ENCODE measurements at regions not wholly inside any gene's neighbourhood (a gene's known extent, or its start where the extent isn't known, plus 50 kb on each side); places are given as distances from the start of the nearest gene placed in this dataset.
A peak's percentile ranks its signal among the peaks of the same experiment; 100 is the strongest.
"Not testable (repeated sequence)": the region's sequence is repeated elsewhere in the genome, so short reads cannot be mapped to it uniquely, and the experiment has no call there.

- FAIRE-seq: peak; percentile 68
- DNase-seq (ENCODE audit: low spot score): peak; percentile 45
These were observed 193.9 kb upstream of the OR4E1 start for GRCh38 chr14:21867541-21867940.

GRCh38 chr14:21866479-21866878 lies 192.9 kb upstream of the OR4E1 start:
- FAIRE-seq: peak; percentile 23
- peak; percentile 13 for DNase-seq (ENCODE audit: low spot score)

- FAIRE-seq (no peak), DNase-seq (ENCODE audit: low spot score) (no peak)
These were observed 189.7 kb upstream of the OR4E1 start for GRCh38 chr14:21863289-21863688.

DNA sequence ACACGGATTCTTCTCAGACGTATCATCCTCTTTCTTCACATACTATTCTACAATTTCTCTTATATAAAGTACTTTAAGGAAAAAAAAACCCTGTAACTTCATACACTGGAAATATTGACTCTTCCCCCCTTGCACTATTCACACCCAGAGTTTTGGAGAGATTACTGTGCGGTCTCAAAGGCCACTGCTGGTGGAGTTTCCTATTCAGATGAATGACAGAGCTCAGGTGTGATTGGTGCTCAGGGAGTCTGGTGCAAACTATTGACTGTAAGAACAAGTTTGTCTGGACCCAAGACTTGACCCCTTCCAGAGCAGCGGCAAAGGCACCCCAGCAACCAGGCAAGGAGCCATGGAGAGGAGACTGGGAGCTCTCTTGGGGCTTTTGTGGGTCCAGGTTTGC lies 187.5 kb upstream of the OR4E1 start:
- FAIRE-seq: no peak
- DNase-seq (ENCODE audit: low spot score): no peak

DNA sequence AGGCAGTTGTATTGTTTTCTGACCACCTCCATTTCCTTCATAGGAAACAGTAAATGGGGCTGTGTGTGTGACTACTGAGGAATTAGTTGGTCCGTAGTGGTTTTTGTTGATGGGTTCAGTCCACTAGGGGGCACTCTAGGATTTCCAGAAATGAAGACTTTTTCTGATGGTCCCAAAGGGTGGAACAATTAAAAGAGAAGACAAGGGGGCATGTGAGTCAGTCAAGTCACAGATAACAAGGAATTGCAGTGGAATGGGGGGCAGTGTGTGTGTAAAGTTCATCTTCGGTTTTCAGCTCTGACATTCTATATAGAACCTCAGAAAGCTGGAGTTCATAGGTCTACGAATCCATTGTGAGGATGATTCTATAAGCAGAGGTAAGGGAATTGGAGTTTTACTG lies 186.6 kb upstream of the OR4E1 start:
- no peak for FAIRE-seq
- DNase-seq (ENCODE audit: low spot score): no peak

DNA sequence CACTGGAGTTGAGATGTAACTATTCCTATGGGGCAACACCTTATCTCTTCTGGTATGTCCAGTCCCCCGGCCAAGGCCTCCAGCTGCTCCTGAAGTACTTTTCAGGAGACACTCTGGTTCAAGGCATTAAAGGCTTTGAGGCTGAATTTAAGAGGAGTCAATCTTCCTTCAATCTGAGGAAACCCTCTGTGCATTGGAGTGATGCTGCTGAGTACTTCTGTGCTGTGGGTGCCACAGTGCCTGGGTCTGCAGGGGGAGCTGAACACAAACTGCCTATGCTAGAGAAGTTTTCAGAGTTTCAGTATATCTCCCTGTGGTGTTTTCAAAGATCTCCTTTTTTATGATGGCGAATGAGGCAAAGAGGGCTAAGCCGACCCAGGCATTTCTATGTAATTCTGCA lies 179.2 kb upstream of the OR4E1 start:
- DNase-seq (ENCODE audit: low spot score) (no peak), FAIRE-seq (no peak)

GRCh38 chr14:21852061-21852664 lies 178.5 kb upstream of the OR4E1 start:
- DNase-seq (ENCODE audit: low spot score) (peak; percentile 26), FAIRE-seq (no peak)

- DNase-seq (ENCODE audit: low spot score); FAIRE-seq: not testable (repeated sequence)
These were observed 173.3 kb upstream of the OR4E1 start for GRCh38 chr14:21846902-21847301.

DNA sequence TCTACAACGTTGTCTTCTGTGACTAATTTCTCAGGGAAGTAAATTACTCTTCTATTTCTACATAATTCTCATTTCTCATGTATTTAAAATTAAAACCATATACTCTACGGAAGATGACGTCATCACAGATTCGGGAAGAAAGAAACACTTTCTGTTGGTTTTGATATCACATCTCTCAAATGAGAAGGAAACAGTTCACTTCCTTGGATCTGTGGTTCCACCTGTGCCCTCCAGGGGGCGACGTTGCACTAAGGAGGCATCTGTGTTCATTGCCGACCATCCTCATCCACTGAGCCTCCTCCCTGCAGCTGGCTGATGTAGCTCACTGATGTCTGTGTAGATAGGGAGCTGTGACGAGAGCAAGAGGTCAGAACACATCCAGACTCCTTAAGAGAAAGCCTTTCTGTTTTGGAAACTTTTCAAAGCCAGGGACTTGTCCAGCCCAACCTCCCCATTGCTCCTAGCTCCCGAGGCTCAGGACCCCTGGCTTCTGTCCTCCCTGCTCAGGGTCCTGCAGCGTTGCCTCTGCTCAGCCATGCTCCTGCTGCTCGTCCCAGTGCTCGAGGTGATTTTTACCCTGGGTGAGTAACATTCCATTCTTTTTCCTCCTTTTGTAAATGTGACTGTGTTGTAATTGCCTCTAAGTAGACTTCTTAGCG lies 172.7 kb upstream of the OR4E1 start:
- FAIRE-seq (peak; percentile 98), DNase-seq (ENCODE audit: low spot score) (peak; percentile 37)

DNA sequence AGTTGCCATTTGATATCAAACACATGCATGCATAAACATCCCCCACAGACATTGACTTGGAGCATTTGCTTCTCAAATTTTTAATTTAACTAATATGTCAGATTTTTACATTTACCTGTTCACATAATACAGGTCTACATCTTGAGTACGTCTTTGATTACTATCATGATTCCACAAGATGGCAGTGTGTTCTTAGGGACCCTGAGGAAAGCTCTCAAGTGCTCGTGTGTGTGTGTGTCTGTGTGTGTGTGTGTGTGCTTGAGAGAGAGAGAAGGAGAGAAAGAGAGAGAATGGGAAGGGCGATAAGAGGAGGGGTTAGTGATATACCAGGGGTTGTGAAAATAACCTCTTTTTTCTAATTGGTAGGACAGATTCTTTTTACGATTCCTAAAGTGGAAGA lies 167.1 kb upstream of the OR4E1 start:
- DNase-seq (ENCODE audit: low spot score): no peak
- no peak for FAIRE-seq

GRCh38 chr14:21833836-21834235 lies 160.2 kb upstream of the OR4E1 start:
- no peak for DNase-seq (ENCODE audit: low spot score)
- no peak for FAIRE-seq

- DNase-seq (ENCODE audit: low spot score) (no peak), FAIRE-seq (no peak)
These were observed 152.2 kb upstream of the OR4E1 start for GRCh38 chr14:21825845-21826244.

DNA sequence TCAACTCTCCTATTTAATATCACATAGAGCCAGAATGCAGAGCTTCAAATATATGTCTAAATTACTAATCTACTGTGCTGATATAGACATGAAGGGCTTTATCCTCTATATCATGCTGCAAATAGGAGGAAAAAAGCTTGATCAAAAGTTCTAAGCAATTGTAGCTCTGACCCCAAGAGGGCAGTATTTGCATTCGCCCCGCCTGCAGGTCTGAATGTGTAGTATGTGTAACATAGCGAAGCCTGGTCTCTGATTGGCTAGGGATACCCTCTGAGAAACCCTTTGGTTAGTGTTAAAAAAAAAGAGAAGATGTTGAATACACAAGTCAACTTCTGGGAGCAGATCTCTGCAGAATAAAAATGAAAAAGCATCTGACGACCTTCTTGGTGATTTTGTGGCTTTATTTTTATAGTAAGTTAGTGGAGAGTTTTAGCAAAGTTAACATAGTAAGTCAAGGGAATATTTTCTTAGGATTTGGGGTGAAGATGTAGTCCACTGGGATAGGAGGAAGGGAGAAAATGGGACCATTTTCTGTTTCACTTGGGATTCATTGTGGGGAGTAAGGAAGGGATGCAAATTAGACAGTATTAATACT lies 151.6 kb upstream of the OR4E1 start:
- FAIRE-seq (no peak), DNase-seq (ENCODE audit: low spot score) (peak; percentile 50)

DNA sequence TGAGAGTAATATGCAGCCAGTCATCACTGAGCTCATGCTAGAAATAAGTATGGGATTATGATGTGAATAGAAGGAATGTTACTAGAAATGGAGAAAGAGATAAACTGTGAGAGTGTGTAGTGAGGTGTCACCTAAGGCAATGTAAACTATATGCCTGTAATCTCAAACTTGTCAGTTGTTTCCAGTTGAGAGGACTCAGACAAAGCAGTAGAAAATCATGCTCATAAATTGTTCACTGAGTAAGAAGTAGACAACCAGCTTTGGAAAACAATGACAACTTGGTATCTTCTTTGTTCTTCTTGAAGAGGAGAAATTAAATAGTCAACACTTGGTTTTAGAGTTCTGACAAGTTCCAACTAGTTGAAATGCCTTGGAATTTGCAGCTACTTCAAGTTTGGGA lies 148.5 kb upstream of the OR4E1 start:
- FAIRE-seq (no peak), DNase-seq (ENCODE audit: low spot score) (no peak)

- DNase-seq (ENCODE audit: low spot score) (no peak), FAIRE-seq (no peak)
These were observed 147.0 kb upstream of the OR4E1 start for GRCh38 chr14:21820631-21821030.

DNA sequence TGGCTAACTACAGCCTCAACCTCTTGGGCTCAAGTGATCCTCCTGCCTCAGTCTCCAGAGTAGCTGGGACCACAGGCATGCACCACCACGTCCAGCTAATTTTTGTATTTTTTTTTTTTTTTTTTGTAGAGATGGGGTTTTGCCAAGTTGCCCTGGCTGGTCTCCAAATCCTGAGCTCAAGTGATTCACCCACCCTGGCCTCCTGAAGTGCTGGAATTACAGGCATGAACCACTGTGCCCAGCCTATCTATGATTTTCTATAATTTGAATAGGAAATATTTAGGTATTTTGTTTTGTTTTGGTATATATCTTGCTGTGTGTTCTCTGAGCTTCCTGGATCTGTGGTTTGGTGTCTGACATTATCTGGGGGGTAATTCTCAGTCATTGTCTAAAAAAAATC lies 146.3 kb upstream of the OR4E1 start:
- not testable (repeated sequence) for DNase-seq (ENCODE audit: low spot score); FAIRE-seq

DNA sequence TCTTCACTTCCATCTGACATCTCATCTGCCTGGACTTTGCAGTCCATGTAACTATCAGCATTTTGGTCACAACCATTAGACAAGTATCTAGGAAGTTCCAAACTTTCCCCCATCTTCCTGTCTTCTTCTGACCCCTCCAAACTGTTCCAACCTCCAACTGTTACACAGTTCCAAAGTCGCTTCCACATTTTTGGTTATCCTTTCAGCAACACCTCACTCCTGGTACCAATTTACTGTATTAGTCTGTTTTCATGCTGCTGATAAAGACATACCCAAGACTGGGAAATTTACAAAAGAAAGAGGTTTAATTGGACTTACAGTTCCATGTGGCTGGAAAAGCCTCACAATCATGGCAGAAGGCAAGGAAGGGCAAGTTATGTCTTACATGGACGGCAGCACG lies 143.4 kb upstream of the OR4E1 start:
- FAIRE-seq; DNase-seq (ENCODE audit: low spot score): not testable (repeated sequence)

GRCh38 chr14:21807975-21808374 lies 134.4 kb upstream of the OR4E1 start:
- DNase-seq (ENCODE audit: low spot score) (no peak), FAIRE-seq (no peak)

- FAIRE-seq (no peak), DNase-seq (ENCODE audit: low spot score) (no peak)
These were observed 131.4 kb upstream of the OR4E1 start for GRCh38 chr14:21804981-21805380.

DNA sequence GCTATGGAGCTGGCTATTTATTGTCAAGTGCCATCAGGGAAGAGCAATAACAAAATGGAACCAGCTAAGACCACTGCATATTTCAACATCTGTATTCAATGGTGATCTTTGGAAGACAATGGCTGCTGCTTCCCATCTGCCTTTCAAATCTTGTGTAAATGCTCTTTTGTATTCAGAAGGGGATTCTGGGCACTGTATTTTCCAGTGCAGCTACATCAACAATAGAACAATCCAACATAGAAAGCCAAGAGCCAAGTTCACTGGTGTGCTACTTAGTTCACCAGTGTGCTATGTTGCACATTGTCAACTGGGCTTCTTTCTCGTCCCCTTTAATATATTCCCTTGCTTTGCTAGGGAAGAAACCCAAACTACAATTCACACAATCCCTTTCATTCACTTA lies 128.8 kb upstream of the OR4E1 start:
- no peak for FAIRE-seq

GRCh38 chr14:21796916-21797315 lies 123.3 kb upstream of the OR4E1 start:
- DNase-seq (ENCODE audit: low spot score): no peak
- FAIRE-seq: no peak

More for the DNA sequence above, 128.8 kb upstream of the OR4E1 start:
- no peak for DNase-seq (ENCODE audit: low spot score)

GRCh38 chr14:21795456-21795855 lies 121.8 kb upstream of the OR4E1 start:
- DNase-seq (ENCODE audit: low spot score): no peak
- no peak for FAIRE-seq

DNA sequence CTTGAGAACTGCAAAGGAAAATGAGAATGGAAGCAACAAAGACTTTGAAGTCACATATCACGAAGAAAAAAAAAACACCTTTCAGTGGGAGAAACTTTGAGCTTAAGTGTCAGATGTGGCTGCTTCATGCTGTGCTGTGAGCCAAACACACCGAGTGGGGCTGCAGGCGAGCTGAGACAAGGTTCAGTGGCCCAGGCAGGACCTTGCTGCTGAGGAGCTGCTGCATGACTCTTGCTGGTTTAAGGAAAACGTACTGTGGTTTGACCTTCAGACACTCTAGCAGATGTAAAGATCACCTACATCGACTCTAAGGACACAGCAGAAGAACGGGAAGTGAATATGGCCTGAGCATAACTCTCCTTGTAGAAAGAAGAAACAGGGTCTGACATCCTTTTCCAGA lies 118.1 kb upstream of the OR4E1 start:
- no peak for DNase-seq (ENCODE audit: low spot score)
- FAIRE-seq: no peak
